Right hindlimb (tissue), 1 donor: ENCODE measurements at regions not wholly inside any gene's neighbourhood (a gene's known extent, or its start where the extent isn't known, plus 50 kb on each side); places are given as distances from the start of the nearest gene placed in this dataset.

ENCODE experiments used
- DNase-seq: peaks from one replicate; pipeline ENCODE4 v3.0.0-alpha.2; 2018

DNA sequence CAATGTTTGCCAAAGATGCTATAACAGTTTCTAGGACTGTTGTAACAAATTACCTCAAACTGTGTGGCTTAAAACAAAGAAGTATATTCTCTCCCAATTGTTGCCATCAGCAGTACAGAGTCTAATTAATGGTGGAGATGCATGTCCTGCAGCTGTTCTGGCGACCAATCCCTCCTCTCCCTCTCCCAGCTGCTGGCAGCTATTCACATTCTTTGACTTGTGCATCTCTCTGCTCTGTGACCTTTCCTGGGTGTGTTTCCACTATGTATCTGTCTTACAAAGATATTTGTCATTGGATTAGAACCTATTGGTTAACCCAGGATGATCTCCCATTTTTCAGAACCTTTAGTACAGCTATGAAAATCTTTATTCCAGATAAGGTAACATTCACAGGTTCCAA lies 561.7 kb upstream of the POM121L12 start:
- peak; percentile 54 for DNase-seq

DNA sequence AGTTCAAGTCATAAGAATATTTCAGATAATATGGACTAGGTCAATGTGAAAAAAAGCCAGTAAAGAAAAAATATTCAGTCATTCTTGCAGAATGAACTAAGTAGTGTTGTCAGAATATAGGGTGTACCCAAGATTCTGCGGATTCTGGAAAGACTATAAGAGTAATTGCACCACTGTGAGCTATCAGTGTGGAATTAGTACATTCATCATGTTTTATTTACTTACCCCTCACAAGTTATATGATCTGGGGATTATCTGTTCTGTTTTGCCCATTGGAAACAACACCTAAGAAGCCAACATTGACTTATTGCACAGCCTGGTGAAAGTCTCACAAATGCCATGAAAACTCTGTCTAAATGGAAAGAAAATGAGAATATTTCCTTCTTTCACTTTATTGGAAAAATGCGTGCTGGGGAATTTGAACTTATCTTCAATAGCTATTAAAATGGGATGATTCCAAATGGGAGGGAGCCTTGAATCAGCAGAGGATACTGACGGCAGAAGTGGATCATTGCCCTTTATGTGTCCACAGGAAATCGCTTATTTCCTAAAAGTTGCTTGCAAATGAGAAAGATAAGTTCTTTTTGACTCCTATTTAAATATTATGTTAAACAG lies 563.3 kb upstream of the POM121L12 start:
- no peak for DNase-seq

DNA sequence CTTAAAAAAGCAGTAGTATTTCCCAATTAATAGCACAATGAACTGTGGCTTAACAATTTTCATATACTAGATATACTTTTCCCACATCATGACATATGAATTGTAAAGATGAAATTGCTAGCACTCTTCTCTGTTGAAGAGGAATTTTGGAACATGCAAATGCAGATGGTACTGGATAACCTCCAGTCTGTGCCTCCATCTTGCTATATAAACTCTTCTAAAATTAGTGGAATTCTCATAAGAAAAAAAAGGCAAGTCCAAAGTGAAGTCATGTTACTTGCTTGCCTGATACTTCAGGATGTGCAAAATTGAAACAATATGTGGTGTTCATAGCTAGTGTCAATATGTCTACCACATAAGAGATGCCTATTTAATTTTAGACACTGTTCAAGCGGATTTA lies 570.2 kb upstream of the POM121L12 start:
- DNase-seq = no peak

DNA sequence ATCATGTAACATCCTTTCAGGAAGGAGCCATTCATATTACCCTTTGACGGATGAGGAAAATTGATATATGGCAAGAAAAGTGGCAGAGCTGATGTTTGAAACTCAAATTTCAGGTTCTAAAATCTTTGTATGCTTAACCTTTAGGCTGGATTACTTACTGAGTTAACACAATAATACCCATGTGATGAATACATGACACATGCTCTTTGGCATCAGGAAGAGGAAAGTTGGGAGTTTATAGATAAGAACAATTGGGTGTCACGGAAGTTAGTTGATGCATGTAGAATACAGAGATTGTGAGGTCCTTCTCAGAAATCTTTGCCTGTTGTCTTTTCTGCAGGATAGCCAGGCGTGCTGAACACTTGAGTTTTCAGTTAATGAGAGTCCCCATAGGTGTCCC lies 572.1 kb upstream of the POM121L12 start:
- no peak for DNase-seq

DNA sequence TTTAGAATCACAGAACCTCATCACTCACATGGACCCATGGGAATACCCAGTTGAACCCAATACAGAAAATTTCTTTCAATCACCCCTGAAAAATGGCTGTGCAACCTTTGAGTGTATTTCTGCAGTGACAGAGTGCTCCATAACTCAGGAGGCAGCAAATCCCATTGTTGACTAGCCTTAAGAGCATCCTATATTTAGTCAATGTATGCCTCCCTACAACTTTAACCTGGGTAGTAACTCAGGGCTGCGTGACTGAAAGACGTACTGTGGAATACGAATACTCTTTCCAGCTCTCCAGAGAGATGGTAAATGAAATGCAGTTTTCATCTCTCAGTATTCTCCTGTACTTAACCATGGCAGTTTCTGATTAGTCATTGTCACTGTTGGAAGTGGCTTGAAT lies 573.0 kb upstream of the POM121L12 start:
- DNase-seq = no peak

DNA sequence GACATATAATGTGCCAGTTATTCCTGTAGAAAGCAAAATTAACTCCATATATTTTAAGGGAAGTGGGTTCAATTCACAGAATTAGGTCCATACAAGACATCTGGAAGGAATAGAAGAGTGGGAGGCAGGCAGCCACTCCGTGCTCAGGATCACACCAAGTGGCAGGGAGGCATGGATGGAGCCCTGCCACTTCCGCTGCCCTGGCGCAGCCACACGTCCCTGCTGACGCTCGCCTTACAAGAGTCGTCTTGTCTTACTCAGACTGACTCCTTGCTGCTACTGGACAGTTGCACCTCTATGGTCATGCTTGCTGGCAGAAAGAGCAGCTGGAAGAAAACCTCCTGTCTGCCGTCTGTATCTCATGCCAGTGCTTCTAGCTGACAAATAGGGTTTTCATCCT lies 579.9 kb upstream of the POM121L12 start:
- no peak for DNase-seq

DNA sequence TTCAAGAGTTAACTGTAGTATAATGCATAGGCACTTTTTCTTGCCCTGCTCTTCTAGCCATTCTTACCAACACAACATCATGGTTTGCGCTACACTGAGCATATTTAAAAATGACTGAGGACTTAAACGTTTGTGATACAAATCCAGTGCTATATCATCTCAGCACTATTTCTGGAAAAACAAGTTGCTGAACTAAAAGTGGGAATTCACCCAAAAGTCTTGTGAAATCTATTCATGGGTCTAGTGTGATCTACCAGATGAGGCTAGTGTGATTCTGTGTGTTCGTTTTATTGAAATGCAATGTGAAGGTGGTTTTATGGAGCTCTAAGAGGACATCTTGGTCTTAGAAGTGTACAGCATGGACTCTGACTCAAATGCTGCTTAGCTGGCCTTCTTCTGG lies 584.6 kb upstream of the POM121L12 start:
- no peak for DNase-seq

DNA sequence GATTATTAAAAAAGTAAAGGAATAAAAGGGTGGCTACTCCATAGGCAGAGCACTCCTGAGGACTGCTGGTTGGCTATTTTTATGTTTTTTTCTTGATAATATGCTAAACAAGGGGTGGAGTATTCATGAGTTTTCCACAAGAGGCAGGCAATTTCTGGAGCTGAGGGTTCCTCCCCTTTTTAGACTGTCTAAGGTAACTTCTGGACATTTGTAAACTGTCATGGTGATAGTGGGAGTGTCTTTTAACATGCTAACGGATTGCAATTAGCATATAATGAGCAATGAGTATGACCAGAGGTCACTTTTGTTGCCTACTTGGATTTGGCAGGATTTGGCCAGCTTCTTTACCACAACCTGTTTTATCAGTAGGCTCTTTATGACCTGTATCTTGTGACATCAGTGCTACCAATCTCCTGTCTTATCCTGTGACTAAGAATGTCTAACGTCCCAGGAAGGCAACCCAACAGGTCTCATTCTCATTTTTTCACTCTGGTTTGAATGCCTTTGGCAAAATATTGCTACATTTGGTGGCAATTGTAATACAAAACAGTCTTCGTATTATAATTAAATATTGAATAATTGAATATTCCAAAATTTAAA lies 587.8 kb upstream of the POM121L12 start:
- DNase-seq = no peak

DNA sequence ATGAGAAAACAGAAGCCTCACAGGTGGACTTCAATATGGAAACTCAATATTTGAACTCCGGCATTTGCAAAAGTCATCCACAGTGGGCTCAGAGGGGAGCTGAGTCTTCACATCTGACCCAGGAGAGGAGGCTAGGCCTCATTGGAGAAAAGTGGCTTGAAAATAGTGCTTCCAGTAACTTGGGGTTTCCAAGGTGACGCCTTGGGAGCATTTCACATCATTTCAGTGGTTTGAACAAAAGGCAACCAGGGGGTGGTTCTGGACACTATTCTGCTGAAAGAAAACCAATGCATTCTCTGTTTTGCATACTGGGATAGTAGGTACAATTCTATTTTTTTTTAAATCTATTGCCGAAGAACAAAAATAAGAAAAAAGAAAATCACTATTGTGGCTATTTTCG lies 599.2 kb upstream of the POM121L12 start:
- no peak for DNase-seq

DNA sequence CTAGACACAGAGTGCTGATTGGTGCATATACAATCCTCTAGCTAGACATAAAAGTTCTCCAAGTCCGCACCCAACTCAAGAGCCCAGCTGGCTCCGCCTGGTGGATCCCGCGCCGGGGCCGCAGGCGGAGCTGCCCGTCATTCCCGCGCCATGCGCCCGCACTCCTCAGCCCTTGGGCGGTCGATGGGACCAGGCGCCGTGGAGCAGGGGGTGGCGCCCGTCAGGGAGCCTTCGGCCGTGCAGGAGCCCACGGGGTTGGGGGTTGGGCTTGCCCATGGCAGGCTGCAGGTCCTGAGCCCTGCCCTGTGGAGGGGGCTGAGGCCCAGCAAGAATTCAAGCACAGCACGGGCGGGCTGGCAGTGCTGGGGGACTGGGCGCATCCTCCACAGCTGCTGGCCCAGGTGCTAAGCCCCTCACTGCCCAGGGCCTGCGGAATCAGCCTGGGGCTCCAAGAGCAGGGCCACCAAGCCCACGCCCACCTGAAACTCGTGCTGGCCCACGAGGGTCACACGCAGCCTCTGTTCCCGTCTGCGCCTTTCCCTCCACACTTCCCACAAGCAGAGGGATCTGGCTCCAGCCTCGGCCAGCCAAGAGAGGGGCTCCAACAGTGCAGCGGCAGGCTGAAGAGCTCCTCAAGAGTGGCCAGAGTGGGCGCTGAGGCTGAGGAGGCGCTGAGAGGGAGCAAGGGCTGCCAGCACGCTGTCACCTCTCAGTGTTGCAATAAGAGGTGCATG lies 604.2 kb upstream of the POM121L12 start:
- no peak for DNase-seq

DNA sequence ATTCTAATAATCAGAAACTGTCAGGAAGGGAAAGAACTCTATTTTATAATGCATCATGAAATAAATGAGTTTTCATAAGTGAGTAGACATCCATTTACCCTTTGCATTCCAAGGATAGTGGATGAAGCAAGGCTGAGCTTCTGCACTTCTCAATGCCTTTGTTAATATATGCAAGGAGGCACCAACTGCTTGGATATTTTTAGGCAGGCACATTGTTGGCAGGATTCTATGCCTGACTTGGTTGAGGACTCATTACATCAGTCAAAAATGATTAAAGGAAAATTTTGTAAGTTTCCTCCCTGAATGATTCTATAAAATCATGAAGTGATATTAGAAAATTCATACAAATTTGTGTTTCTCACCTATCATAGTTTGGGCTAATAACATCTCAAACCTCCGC lies 612.2 kb upstream of the POM121L12 start:
- DNase-seq = no peak

DNA sequence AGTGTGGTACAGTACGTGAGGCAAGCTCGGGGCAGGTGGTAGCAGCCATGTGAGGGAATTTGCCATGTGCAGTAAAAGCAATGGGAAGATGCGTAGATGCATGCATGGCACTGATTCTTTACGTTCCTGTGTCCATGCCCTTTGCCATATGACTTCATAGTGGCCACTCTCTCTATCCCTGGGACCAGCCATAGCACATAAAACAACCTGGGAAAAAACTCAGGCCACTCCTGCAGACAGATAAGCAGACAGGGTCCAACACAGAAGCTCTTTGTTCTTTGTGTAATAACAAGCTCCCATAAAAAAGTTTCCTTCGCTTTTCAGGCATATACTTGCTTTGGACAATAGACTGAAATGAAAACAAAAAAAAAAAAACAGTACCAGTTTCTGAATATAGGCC lies 622.4 kb upstream of the POM121L12 start:
- DNase-seq = no peak

DNA sequence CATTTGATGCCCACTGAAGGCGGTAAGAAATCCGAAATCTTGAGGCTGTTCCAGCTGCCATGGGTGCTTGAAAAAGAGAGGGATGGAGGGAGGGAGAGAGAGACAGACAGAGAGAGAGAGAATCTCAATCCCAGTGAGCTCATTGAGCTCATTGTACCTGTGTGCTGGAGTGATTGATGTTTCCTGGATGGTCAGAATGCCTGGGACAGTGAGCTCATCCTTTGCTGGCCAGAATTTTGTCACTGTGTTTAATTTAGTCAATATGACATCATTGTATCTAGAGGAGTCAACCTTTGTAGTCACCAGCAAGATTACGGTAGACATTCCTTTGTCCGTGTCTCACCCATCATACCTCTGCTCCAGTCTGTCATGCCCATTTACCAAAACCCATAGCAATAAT lies 625.4 kb upstream of the POM121L12 start:
- no peak for DNase-seq

DNA sequence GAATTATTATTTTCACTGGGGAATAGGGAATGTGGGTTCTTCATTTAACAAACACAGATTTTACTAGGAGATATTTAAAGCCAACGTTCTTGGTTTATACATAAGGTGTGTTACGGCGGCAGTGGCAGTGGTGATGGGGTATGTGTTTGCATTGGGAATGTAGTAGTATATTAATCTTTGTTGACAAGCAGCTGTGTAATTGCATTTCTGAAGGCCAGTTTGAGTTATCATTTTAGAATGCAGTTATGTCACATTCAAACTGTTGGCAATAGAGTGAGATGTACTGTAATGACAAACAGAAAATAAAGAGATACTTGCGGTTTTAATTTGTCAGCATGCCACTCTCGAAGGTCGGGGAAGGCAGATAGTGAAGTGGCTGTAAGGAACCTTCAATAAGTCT lies 628.6 kb upstream of the POM121L12 start:
- DNase-seq = no peak

DNA sequence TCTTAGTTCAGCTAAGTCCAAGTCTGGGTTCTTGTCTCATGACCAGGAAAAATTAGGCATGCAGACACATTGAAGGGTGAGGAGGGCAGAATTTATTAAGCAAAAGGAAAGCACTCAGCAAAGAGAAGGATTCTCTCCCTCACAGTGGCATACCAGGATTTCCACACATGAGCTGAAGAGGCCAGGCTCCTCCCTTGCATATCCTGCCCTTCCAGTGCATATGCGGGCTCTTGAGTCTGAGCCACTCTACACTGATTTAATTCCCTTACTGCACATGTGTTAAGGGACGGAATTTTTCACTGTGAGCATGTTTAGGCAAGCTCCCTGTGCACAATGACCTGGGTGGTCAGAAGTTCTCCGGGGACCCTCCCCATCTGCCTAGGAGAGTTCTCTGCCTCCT lies 652.7 kb upstream of the POM121L12 start:
- DNase-seq = no peak

DNA sequence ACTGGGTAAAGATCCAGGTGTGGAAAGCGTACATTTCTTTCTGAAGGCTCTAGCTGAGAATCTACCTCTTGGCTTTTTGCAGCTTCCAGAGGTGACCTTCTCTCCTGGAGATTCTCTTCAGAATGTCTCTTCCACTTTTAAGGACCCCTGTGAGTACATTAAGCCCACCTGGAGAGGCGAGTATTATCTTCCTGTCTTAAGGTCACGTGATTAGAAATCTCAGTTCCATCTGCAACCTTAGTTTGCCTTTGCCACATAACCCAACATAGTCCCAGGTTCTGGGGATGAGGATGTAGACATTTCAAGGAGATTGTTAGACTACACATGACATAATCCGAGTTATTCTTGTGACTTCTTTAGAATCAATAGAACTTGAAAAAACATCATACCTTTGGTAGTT lies 665.5 kb upstream of the POM121L12 start:
- DNase-seq = no peak

DNA sequence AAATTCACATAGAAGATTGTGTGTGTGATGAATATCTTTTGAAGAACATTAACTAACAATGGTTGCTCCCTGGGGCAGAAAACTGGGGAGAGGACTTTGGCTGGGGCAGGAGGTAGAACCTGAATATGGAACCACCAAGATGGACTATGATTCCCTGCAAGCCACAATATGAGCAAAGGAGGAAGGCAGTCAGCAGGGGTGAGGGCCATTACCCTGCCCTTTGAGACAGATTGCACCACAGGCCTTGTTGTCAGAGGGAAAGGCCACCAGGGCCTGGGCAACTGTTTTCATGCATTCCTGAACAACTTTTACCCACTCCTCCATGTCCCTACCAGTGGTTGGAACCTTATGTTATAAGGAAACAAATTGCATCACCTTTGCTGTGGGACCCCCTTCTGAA lies 670.1 kb upstream of the POM121L12 start:
- DNase-seq = no peak

DNA sequence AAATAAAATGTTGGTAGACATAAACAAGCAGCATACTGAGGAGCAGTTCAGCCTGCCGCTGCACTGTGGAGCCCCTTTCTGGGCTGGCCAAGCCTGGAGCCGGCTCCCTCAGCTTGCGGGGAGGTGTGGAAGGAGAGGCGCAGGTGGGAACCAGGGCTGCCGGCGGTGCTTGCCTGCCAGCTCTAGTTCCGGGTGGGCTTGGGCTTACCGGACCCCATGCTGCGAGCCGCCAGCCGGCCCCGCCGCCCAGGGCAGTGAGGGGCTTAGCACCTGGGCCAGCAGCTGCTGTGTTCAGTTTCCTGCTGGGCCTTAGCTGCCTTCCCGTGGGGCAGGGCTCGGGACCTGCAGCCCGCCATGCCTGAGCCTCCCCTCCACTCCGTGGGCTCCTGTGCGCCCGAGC lies 672.9 kb upstream of the POM121L12 start:
- DNase-seq = no peak

DNA sequence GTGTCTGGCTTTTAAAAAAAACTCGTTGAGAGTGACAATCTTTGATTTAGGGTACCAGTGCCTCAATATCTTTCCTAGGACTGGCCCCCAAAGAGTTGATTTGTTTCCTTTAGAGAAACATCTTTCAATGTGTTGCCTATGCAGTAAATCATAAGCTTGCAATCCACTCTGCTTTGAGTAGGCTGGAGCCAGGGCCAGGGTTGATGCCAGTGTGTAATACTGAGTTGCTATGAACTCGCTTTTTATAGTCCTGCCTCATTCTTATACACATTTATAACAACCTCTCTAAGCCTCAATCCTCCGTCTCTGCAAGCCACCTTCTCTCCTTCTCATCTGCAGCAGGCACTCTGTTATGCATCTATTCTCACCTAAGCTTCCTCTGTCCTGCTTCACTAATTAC lies 674.9 kb upstream of the POM121L12 start:
- DNase-seq = no peak

DNA sequence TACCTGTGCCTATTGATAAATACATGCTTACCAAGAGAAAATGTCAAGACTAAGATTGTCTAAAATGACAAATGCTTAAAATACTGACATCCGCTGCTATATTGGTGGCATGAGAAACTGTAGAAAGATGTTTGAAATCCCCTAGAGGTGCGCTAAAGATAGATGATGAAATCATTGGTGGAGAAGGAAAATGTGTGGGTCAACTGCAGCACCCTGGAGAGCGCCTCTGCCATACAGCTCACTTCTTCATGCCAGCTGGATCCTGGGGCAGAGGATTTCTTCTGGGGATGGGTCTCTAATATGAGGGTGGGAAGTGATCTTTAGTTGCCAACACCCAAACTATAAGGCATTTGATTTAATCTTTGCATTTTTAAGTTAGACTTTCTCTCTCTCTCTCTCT lies 680.4 kb upstream of the POM121L12 start:
- no peak for DNase-seq

DNA sequence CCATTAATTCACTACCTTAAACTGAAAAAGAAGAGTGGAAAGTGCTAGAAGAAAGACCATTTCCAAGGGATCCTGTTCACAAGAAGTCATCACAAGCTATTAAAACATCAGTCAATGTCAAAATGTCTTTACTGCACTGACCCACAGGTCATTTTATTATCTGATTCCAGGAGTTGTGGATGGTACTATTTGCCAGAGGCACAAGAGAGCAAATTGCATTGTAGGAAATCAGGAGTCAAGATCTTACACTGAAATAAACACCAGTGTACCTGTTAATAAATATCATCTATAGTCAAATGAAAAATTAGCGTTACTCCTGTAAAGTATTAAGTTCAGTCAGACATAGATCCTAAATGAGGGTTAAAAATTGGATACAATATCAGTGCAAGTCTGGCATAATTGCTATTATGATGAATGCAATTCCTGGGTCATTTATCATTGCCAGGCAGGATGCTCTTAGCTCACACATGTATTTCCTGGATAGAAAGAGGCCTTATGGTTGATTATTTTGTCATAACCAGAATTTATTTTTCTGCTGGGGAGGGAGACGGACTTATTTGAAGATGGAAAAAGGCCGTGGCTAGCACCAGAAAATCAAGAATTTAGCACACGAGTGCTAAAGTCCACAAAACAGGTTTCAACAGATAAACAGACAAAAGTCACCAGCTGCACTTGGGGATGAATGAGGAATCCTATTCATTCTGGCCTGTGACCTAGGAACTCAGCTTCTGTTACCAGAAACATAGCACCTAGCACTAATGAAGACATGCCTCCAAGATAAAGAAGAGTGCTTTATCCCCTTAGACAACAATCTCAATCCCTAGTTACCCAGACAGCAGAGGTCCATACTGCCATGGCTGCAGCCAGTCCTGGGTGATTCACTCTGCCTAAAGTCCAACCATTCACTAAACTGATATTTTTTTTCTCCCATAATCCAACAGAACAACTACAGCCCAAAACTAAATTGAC lies 683.1 kb upstream of the POM121L12 start:
- no peak for DNase-seq

DNA sequence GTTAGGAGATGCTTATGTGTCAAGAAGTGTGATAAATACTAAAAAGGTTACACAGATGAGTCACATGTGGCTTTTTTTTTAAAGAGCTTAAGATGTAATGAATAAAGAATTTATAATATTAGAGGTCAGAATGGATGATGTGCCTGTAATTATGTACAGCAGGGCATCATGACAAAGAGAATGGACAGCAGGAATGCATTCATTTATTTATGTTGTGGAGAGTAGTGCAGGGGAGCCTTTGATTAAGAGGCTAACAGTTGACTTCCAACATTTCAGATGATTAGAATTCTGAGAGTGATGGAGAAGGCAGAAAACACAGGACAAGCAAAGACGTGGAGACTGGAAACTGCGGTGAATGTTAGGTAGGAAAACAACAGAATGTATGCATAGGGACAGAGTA lies 691.4 kb upstream of the POM121L12 start:
- DNase-seq = no peak

DNA sequence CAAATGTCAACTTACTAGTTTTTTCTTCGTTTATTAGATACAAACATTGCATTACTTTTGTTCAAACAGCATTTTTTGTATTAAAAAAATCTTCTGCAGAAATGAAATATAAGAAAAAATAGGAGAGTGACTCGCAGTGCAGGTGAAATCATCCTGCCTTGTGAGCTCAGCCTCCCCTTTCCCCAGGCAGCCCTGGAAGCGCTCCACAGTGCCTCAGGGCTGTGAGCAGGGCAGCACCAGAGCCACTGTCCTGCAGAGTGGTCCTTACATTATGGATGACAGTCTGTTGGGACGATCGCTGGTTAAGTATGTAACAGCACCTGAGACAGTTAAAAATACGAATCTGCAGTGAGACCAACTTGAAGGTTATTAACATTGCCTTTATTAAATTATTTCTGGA lies 695.4 kb upstream of the POM121L12 start:
- DNase-seq = no peak
